ACC112 (cell line): ENCODE measurements at regions not wholly inside any gene's neighbourhood (a gene's known extent, or its start where the extent isn't known, plus 50 kb on each side); places are given as distances from the start of the nearest gene placed in this dataset.

Experiments used
- H2AFZ ChIP-seq: fragments of 200-600 bp; sonication (generic); one replicate; pipeline ENCODE4 v1.6.0; 2017; ENCODE audit warnings: antibody characterized with exemption, low read length; ENCODE audit not compliant: unreplicated experiment
- H3K27ac ChIP-seq: fragments of 200-600 bp; sonication (generic); 2 replicates; pipeline ENCODE4 v1.5.1; 2014; ENCODE audit warnings: low read depth, mild to moderate bottlenecking, antibody characterized with exemption, low read length, moderate library complexity
- H3K27me3 ChIP-seq: fragments of 200-600 bp; sonication (generic); 2 replicates; pipeline ENCODE4 v1.6.1; 2014; ENCODE audit warnings: mild to moderate bottlenecking, antibody characterized with exemption, low read length, moderate library complexity, mixed read lengths; ENCODE audit not compliant: insufficient read depth
- H3K36me3 ChIP-seq: fragments of 200-600 bp; sonication (generic); 2 replicates; pipeline ENCODE4 v1.6.1; 2016; ENCODE audit warnings: mild to moderate bottlenecking, antibody characterized with exemption, low read length, moderate library complexity, mixed read lengths; ENCODE audit not compliant: insufficient read depth
- H3K4me1 ChIP-seq: fragments of 200-600 bp; sonication (generic); one replicate; pipeline ENCODE4 v1.6.1; 2016; ENCODE audit warnings: low read length, mixed read lengths; ENCODE audit not compliant: insufficient read depth, unreplicated experiment, control insufficient read depth
- H3K4me3 ChIP-seq: fragments of 200-600 bp; sonication (generic); 2 replicates; pipeline ENCODE4 v1.5.1; 2014; ENCODE audit warnings: mild to moderate bottlenecking, low read depth, low read length
- H3K79me2 ChIP-seq: fragments of 200-600 bp; sonication (generic); one replicate; pipeline ENCODE4 v1.6.0; 2016; ENCODE audit warnings: low read length; ENCODE audit not compliant: control insufficient read depth, unreplicated experiment, insufficient read depth

GRCh38 chrX:22527302-22527701 is 254.6 kb downstream of the CBLL2 start:
- Histone ChIP-seq H3K27me3 (no peaks in the 10 kb centered on the region), H3K36me3 (no peaks in the 10 kb centered on the region), H3K4me1 (peaks cover 12% of the 10 kb centered on the region), H3K27ac (no peak overlapping the region), H2AFZ (no peak overlapping the region), H3K79me2 (no peaks in the 10 kb centered on the region), H3K4me3 (no peak overlapping the region)

- peak overlapping the region; percentile 50 for H2AFZ ChIP-seq
- 0 out of 2 replicates have a peak overlapping the region, but pooled peaks have one; percentile 29 for H3K27ac ChIP-seq
- no peaks in the 10 kb centered on the region for H3K79me2 ChIP-seq
- peaks cover 7% of the 10 kb centered on the region for H3K4me1 ChIP-seq
- no peaks in the 10 kb centered on the region for H3K27me3 ChIP-seq
- no peaks in the 10 kb centered on the region for H3K36me3 ChIP-seq
- no peak overlapping the region for H3K4me3 ChIP-seq
These were observed 261.2 kb downstream of the CBLL2 start for GRCh38 chrX:22533898-22534297.

- H3K79me2 ChIP-seq, result no peaks in the 10 kb centered on the region
- no peaks in the 10 kb centered on the region for H3K36me3 ChIP-seq
- H3K4me3 ChIP-seq, result no peak overlapping the region
- 0 out of 2 replicates have a peak overlapping the region, but pooled peaks have one; percentile 29 for H3K27ac ChIP-seq
- no peaks in the 10 kb centered on the region for H3K27me3 ChIP-seq
- H2AFZ ChIP-seq, result no peak overlapping the region
- peaks cover 7% of the 10 kb centered on the region for H3K4me1 ChIP-seq
These were observed 261.9 kb downstream of the CBLL2 start for GRCh38 chrX:22534643-22535042.

GRCh38 chrX:22536746-22537304 is 264.1 kb downstream of the CBLL2 start:
- Histone ChIP-seq H3K4me1 (peaks cover 7% of the 10 kb centered on the region), H3K36me3 (no peaks in the 10 kb centered on the region), H3K27ac (no peak overlapping the region), H3K4me3 (no peak overlapping the region), H2AFZ (no peak overlapping the region), H3K27me3 (no peaks in the 10 kb centered on the region), H3K79me2 (no peaks in the 10 kb centered on the region)

- H2AFZ ChIP-seq, result no peak overlapping the region
- peaks cover 7% of the 10 kb centered on the region for H3K4me1 ChIP-seq
- no peaks in the 10 kb centered on the region for H3K79me2 ChIP-seq
- H3K36me3 ChIP-seq, result no peaks in the 10 kb centered on the region
- H3K4me3 ChIP-seq, result no peak overlapping the region
- no peak overlapping the region for H3K27ac ChIP-seq
- no peaks in the 10 kb centered on the region for H3K27me3 ChIP-seq
These were observed 265.9 kb downstream of the CBLL2 start for GRCh38 chrX:22538580-22538979.

GRCh38 chrX:22541926-22542325 is 269.2 kb downstream of the CBLL2 start:
- no peaks in the 10 kb centered on the region for H3K4me1 ChIP-seq
- no peaks in the 10 kb centered on the region for H3K27me3 ChIP-seq
- no peak overlapping the region for H2AFZ ChIP-seq
- no peaks in the 10 kb centered on the region for H3K79me2 ChIP-seq
- H3K27ac ChIP-seq, result no peak overlapping the region
- no peaks in the 10 kb centered on the region for H3K36me3 ChIP-seq
- no peak overlapping the region for H3K4me3 ChIP-seq

DNA sequence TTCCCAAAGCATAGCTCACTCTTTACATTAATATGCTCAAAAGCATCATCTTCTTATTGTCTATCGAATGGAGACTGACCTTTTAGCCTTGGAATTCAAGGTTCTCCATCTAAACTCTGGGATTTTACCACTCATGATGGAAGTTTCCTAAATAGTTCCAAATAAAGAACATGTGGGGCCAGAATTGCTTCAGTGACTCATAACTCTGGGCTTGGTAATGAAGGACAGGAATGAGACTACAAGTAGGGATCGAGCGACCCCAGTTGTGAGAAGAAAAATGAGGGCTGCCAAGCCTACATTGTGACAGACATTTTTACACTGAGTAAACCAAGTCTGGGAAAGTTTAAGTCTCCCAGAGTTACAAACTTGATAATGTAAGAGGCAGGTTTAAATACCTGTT is 269.9 kb downstream of the CBLL2 start:
- Histone ChIP-seq H2AFZ (no peak overlapping the region), H3K27me3 (no peaks in the 10 kb centered on the region), H3K36me3 (no peaks in the 10 kb centered on the region), H3K79me2 (no peaks in the 10 kb centered on the region), H3K27ac (no peak overlapping the region), H3K4me3 (no peak overlapping the region), H3K4me1 (no peaks in the 10 kb centered on the region)

DNA sequence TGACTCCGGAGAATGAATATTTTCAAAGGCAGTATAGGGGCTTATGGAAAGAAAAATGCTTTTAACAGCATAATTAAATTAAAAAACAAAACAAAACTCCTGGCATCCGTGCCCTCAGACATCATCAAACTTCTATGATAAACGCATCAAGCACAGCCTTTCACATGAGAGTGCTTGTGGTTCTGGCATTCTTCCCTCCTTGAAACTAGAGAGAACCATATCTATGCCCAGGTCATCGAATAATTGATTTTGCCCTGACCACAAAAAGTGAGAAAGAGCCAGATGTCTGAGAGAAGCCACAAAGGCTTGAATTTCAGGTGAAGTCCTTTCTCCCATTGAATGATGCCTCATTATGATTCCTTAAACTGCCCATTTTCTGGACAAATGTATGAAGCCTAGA is 286.8 kb downstream of the CBLL2 start:
- H3K4me3 ChIP-seq, result no peak overlapping the region
- H3K36me3 ChIP-seq, result no peaks in the 10 kb centered on the region
- peak overlapping the region; percentile 98 for H2AFZ ChIP-seq
- peaks cover 8% of the 10 kb centered on the region for H3K4me1 ChIP-seq
- H3K27me3 ChIP-seq, result no peaks in the 10 kb centered on the region
- no peaks in the 10 kb centered on the region for H3K79me2 ChIP-seq
- no peak overlapping the region for H3K27ac ChIP-seq

GRCh38 chrX:22575161-22575845 is 302.6 kb downstream of the CBLL2 start:
- Histone ChIP-seq H3K79me2 (no peaks in the 10 kb centered on the region), H2AFZ (no peak overlapping the region), H3K27ac (peak overlapping the region; percentile 73), H3K27me3 (no peaks in the 10 kb centered on the region), H3K36me3 (no peaks in the 10 kb centered on the region), H3K4me1 (peaks cover 31% of the 10 kb centered on the region), H3K4me3 (no peak overlapping the region; the same call in 1 of the 2 replicates)

DNA sequence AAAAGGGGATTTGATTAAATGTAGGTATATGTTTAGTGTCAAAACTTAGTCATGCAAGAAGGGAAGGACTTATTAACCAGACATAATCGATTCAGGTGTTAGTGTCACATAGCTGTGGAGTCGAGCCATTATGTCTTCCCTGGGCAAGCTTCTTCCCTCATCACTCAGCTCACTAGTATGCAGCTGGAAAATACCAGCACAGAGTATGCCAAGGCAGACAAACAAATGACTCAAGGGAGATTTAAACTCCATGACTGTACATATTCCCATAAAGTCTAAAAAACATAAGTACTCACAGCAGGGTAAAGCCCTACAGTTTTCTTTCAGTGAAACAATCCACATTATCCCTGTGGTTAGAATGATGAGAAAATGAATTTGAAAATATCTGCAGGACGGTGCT is 304.5 kb downstream of the CBLL2 start:
- Histone ChIP-seq H3K36me3 (no peaks in the 10 kb centered on the region), H3K27me3 (no peaks in the 10 kb centered on the region), H3K4me3 (peak overlapping the region; percentile 42; the same call in 1 of the 2 replicates), H3K79me2 (no peaks in the 10 kb centered on the region), H2AFZ (peak overlapping the region; percentile 93), H3K4me1 (peaks cover 31% of the 10 kb centered on the region), H3K27ac (peak overlapping the region; percentile 87)

DNA sequence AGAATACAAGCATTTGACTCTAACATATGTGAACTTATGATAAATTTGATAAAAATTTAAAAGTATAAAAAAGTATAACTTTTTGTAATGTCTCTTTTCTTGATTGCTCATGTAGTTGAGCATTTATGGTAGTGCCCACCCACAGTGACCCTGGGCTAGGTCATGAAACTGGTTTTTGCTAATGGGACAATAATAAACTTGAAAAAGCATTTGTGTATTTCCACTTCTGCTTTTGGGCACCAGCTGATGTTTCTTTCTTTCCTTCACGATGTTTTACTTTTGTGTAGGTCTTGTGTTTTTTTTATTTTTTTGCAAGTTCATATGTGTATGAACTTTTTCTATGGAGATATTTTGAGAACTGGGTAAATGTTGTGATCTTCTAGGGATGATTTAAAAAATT is 313.1 kb downstream of the CBLL2 start:
- Histone ChIP-seq H3K4me1 (no peaks in the 10 kb centered on the region), H3K27ac (no peak overlapping the region), H3K79me2 (no peaks in the 10 kb centered on the region), H2AFZ (no peak overlapping the region), H3K27me3 (no peaks in the 10 kb centered on the region), H3K36me3 (no peaks in the 10 kb centered on the region), H3K4me3 (no peak overlapping the region)
